ENCODE measurements at regions not wholly inside any gene's neighbourhood (a gene's known extent, or its start where the extent isn't known, plus 50 kb on each side); places are given as distances from the start of the nearest gene placed in this dataset.

- TF ChIP-seq CTCF (IDR thresholded peaks at IDR 0.05) (no peak), POLR2A (IDR thresholded peaks at IDR 0.05) (no peak), POLR2AphosphoS5 (IDR thresholded peaks at IDR 0.05) (no peak)
These were observed 1093.6 kb downstream of the PCDH18 start for GRCh38 chr4:136438645-136439044.
